GM04504 (cell line): ENCODE measurements at regions not wholly inside any gene's neighbourhood (a gene's known extent, or its start where the extent isn't known, plus 50 kb on each side); places are given as distances from the start of the nearest gene placed in this dataset.

Source experiments
- DNase-seq: peaks from one replicate; pipeline ENCODE4 v3.0.0-alpha.2; 2012; ENCODE audit warnings: low read depth

DNA sequence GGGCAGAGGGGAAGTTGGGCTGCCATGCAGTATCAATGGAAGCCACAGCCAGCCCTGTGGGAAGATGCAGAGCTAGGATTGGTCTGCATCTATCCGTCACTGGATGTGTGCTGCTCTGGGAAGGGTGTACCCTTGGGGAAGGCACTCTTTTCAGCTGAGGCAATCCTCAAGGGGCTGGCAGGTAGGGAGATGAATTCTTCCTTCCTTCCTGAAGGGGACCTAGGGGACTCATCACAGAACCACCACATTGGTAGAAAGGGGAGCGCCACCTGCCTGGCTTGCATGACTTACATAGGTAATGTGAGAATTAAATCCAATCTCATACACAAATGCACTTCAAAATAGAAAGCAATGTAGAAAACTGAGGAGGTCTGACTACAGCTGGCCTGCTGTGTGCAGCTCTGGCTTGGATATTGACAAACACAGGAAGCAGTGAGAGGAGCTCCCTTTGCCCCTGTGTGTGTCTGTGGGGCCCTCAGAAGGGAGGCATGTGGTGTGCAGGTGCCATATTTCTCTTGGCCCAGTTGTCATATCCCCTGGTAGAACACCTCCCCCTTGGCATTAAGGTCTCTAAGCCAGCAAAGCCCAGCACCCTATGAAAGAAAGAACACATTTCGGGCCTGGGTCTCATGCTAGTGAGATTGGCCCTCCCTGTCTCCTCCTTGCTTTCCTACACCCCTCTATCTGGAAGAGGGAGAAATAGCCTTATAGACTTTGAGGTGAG lies 260.3 kb upstream of the MOCS1 start:
- DNase-seq = no peak

DNA sequence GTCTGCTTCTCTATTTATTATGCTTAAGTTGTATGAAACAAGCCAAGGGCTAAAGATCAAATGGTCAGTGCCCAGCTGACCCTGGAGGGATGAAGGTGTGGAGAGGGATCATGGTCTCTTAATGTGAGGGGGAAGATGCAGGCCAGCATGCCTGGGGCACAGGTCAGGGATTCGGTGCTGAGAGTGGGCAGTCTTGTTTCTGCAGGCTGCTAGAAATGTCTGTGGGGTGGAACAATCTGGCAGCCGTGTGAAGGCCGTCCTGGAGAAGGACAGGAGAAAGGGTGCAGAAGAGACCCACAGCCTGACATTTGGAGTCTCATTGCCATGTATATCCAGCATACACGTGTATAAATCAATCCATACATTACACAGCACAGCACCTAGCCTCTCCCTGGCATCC lies 258.3 kb upstream of the MOCS1 start:
- DNase-seq = no peak

- no peak for DNase-seq
These were observed 254.7 kb upstream of the MOCS1 start for GRCh38 chr6:40188931-40189330.

- DNase-seq = no peak
These were observed 253.4 kb upstream of the MOCS1 start for GRCh38 chr6:40187535-40188144.

DNA sequence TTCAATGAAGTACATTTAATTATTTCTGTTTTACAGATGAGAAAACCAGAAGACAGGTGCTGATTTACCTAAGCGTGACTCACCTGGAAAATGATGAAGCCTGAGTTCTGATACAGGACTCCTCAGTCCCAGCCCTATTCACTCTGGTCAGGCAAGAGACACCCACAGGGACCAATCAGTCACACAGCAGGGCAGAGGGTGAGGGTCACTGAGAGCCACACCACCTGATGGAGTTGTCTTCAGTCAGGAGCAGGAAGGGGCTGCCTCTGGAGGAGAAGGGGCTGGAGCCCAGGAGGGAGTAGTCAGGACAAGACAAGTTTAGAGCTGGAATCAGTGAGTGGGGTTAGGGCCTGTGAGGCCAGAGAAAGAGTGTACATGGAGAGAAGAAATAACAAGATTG lies 251.2 kb upstream of the MOCS1 start:
- DNase-seq = no peak

- no peak for DNase-seq
These were observed 249.6 kb upstream of the MOCS1 start for GRCh38 chr6:40183902-40184301.

DNA sequence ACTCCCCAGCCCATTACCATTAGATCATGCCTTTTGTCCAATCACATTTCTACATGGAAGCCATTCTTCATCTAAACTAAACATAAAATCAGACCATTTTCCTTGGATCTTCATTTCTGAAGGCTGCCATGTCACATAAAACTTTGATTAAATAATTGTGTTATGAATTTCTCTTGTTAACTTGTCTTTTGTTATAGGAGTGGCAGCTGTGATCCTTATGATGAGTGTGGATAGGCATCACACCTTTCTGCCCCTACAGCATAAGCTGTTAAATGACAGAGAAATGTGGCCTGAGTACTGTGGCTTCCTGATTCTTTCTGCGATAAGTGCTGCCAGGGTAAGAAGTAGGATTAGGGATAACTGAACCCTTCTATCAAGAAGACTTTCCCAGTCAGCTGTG lies 247.1 kb upstream of the MOCS1 start:
- no peak for DNase-seq

GRCh38 chr6:40180271-40180670 lies 246.0 kb upstream of the MOCS1 start:
- no peak for DNase-seq

DNA sequence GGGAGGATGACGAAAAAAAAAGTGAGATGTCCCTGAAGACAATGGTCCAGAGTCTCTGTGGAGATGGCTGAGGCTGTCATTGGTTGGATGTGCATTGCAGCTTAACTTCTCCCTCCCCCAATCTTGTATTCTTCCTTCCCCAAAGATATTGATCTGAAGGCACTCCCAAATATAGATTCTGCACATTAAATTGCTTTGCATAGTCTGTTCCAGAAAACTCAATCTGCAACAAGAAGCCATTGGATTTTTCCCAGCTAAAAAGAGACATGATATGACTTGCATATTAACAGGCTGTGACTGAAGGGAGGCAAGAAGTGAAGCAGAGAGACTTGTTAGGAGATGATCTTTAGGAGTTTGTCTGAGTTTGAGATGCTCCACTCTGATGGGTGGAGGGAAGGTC lies 245.2 kb upstream of the MOCS1 start:
- no peak for DNase-seq

DNA sequence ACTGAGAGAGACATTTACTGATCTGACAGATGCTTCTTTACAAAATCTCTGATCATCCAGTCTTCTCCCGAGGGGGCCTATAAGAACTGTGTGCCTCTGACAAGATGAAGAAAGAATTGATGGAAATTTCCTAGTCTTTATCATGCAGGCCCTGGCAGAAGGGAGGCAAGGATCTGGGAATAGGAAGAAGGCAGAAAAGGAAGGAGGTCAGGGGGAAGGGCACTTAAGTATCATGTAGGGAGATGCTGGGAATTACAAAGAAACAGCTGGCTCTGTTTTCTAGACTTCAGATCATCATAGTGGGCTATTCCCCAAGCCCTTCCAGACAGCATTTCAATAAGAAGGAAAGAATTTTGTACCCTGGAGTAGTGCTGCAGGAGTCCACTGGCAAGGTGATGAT lies 243.3 kb upstream of the MOCS1 start:
- DNase-seq = no peak

- no peak for DNase-seq
These were observed 241.9 kb upstream of the MOCS1 start for GRCh38 chr6:40176152-40176551.

DNA sequence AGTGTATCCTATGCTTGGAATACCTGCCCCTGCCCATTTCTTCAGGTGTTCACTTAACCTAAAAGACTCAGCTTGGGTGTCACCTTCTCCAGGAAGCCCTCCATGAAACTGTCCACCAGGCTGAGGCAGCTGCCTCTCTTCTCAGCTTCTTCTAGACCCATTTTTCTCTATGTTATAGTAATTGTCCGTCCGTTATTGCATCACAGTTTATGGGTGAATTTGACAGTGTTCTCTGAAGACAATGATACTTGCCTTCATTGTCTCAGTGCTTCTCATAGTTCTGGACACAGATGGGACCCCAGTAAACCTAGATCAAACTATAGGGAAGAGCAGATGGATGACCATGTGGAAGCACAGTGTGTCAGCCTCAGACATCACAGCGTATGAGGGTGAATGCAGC lies 238.0 kb upstream of the MOCS1 start:
- DNase-seq = no peak

- no peak for DNase-seq
These were observed 237.1 kb upstream of the MOCS1 start for GRCh38 chr6:40171343-40171742.

- DNase-seq = no peak
These were observed 236.6 kb upstream of the MOCS1 start for GRCh38 chr6:40170856-40171255.

DNA sequence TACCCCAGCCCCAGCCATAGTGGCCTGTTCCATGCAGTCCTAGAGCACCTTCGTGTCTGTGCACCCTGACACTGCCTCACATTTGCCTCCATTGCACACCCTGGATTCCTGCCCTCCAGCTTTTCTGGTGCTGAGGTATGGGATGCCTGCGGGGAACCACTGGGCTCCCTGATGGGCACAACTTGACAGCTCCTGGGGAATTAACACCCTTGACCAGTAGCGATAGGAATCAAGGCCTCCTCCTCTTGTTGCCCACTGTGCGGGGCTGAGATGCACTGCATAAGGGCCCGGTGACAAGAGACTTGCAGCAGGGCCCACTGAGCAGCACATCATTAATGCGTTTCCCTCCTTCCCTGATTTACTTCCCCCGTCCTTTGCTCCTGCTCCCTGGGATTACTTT lies 235.6 kb upstream of the MOCS1 start:
- DNase-seq = no peak

DNA sequence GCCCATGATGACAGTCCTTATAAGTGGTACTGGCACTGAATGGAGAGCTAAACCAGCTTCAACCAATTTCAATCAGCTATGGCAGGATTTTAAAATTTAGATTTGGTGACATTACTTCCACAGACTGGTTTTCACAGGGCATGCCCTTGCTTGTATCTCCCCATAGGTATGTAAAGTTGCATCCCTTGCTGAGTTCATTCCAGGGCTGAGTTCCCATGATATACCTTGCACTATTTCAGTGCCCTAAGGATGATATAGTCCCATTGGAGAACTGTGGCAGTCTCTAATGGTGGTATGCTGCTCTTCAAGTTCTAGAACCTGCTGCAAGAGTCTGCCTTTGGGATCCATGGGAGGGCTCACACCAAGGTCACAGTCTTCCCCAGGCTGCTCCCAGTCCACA lies 232.7 kb upstream of the MOCS1 start:
- no peak for DNase-seq

DNA sequence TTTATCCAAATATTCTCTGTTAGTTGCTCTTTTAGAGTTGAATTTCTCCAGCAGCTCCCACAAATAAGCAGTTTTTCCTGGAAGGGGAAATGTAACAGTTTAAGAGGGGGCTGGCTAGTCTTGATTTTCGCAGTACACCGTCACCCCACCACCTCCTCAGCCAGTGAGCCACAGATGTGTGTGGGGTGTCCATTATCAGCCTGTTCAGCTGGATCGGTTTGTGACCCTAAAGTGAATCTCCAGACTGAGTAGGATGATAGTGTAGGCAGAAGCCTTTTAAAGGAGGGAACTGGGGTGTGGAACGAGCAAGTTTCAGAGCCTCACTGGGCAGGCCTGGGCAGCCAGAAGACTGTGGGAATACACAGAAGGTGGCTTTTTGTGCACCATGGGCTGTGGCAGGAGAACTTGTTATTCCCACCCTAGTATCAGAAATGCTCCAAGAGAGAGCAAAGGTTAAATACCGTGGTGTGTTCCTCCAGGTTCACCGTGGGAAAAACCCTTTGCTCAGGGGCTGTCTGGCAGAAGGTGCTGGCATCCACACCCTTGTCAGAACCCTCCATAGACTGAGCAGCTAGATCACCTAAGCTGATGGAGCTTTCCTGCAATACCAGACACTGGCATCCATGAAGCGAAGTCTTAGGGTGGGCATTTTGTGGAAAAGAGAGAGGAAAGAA lies 230.9 kb upstream of the MOCS1 start:
- DNase-seq = no peak

GRCh38 chr6:40164345-40164755 lies 230.1 kb upstream of the MOCS1 start:
- no peak for DNase-seq

- DNase-seq = no peak
These were observed 229.7 kb upstream of the MOCS1 start for GRCh38 chr6:40163924-40164323.

- no peak for DNase-seq
These were observed 227.8 kb upstream of the MOCS1 start for GRCh38 chr6:40162074-40162473.

DNA sequence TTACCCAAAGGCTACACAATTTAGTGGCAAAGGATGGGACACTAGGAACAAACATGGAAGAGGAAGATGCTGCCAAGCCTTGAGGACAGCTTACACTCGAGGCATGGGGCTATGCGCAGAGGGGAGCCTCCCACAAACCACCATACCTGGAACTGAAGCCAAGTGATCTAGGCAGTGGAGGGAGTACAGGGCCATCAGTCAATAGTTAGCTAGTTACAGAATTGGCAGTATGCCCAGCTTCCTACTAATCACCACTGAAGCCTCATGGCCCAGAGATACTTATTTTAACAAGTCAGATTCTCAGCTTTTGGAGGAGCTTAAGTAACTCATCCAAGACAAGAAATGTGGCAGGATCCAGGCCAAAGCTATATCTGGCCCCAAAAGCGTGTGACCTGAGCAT lies 226.6 kb upstream of the MOCS1 start:
- no peak for DNase-seq

GRCh38 chr6:40159865-40160264 lies 225.6 kb upstream of the MOCS1 start:
- DNase-seq = no peak

- no peak for DNase-seq
These were observed 218.6 kb upstream of the MOCS1 start for GRCh38 chr6:40152701-40153436.
